HG03469 (cell line): ENCODE measurements at regions not wholly inside any gene's neighbourhood (a gene's known extent, or its start where the extent isn't known, plus 50 kb on each side); places are given as distances from the start of the nearest gene placed in this dataset.

Source experiments
- ATAC-seq: cut with Tn5 transposase; IDR thresholded peaks from one replicate; pipeline ENCODE4 v1.9.1; 2021; ENCODE audit warnings: mild to moderate bottlenecking, moderate library complexity, moderate number of reproducible peaks; ENCODE audit not compliant: unreplicated experiment

DNA sequence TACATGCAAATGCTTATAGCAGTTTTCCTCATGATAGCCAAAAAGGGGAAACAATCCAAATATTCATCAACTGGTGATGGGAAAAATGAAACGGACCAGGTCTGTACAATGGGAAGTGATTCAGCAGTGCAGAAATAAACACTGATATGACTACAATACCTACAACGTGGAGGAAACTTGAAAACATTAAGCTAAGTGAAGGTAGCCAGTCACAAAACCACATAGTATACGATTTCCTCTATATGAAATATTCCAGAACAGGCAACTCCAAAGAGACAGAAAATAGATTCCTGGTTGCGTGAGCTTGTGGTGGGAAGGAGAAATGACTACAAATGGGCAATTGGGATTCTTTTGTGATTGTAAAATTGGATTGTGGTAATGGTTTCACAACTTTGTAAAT, 263.1 kb upstream of the PITRM1 start:
- no peak for ATAC-seq

DNA sequence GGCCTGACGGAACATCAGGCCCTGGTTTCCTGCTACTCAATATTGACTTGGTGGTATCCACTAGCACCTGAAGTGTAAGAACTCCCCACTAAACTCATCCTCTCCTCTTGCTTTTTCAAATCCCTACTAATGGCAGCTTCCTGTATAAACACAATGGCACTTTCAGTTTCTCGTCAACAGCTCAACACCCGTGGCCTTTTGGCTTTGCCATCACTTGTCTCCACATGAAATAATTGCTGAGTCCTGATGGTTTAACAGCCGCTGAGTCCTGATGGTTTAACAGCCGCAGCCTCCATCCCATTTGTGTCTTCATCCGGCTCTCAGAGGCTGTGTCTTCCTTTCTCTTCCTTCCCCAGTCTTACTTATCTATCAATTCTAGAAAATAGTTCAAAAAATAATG, 261.4 kb upstream of the PITRM1 start:
- ATAC-seq = no peak

DNA sequence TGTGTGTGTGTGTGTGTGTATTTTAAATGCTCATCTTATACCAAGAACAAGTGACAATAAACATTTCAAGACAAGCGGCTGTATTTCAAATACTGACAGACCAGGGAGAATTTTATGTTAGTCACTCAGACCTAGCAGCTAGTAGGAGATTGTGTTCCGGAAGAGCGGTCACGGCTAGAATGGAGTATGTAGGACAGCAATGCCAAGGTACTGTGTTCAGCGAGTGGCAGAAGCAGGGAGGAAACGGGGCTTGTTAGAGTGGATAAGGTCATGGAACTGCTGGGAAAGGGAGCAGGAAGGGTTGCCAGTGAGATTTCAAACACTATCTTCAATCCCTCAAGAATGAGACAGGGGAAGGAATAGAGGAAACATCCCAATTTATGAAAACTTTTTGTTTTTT, 260.5 kb upstream of the PITRM1 start:
- ATAC-seq = no peak

DNA sequence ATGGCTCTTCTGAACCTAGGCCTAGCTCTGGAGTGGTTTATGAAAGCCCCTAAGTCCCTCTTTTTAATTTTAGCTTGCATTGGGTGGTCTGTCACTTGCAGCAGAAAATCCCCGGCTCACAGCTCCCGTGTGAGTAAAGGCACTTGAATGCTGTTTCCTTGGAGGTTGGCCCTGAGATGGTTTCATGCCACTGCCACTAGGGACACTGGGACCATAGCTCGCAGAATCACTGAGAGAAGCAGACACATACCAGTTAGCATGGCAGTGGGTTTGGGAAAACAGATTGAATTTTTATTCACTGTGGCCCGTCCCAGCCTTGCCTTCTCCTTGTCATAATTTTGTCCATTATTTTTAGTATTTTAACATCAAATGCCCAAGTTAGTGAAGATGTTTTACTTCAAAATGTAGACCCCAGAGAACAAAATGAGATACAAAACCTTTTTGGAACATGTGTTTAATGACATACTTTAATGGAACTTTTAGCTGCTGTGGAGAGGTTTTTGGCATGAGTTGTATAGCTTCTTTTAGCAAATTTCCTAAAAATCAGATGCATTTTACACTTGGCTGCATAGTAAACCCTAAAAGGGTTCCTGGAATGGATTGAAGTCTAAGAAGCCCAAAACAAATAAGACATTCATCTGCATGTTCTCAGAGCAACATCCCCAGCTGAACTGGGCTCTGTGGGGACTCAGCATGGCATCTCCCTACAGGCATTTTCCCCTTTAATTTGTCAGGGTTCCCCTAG, 259.7 kb upstream of the PITRM1 start:
- no peak for ATAC-seq

DNA sequence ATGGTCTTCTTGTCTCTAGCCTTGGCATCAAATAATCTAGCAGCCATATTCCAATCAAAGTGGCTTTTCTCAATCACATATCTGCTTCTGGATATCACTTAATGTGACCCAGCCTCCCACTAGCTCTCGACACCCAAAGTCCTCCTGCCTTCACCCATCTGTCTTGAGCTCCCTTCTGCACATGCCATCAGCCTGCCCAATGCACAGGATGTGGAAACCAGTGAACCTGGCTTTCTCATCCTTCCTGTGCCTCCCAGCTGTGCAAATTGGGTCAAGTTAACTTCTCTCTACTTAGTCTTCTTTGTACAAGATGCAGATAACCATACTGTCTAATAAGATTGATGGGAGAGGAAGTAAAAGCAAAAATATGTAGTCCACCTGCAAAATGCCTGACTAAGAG, 257.9 kb upstream of the PITRM1 start:
- no peak for ATAC-seq

DNA sequence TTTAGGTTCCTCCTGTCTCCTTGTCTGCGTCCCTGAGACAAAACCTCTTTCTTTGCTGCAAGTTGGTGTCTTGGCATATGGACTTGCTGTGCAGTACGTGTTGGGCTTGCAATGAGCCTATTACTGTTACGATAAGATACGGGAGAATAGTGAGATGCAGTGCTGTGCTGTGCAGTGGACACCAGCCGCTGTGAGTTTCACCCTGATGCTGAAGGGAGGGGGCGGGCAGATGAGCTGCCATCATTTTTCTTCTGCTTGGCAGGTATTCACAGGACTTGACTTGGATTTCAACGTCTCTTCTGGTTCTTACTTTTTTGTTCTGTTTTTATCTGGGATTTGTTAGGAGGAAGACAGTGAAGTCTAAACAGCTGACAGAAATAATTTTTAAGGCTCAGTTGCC, 257.1 kb upstream of the PITRM1 start:
- no peak for ATAC-seq

DNA sequence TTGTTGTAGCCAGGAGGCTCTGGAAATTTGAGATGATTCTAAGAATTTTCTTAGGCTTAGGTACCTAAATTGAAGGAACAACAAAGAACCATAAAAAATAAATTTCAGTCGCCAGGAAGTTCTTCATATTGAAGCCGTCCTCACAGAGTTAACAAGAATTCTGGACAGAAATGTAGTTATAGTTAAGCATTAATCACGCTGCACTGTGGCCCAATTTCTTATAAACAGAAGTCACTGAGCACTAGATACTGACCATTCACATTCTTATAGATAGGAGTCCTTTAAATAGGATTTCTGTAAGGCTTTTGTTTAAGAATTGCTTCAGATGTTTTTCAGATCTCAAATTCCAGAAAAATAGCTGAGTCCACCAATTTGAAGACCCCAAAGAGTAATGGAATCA, 256.2 kb upstream of the PITRM1 start:
- no peak for ATAC-seq

DNA sequence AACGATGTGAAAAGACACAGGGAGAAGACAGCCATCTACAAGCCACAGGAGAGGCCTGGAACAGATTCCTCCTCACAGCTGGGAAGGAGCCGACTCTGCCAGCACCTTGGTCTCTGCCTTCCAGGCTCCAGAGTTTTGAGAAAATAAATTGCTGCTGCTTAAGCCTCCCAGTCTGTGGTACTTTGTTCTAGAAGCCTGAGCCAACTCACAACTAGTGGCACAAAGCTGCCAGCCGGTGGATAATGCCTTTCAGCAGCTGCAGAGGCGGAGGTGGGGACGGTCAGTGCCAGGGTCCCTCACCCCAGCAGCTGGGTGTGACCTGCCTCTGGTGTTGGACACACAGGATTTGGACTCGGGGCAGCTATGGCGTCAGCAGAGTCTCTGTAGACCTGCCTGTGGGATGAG, 255.4 kb upstream of the PITRM1 start:
- no peak for ATAC-seq

DNA sequence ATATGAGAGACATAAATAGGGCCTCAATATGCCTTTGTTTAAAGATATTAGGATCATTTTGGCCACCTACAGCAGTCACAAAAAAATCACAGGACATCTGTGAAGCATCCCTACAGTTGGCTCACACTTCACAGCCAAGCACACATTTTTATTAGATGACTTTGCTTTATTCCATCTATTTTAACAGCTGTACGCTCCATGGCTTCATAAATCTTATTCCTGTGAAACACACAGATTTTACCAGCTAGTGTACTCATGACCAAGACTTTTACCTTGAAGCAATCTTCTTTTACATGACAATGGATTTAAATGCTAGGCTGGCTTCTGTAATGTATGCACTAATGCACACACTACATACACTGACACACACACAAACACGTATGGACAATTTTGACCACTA, 254.8 kb upstream of the PITRM1 start:
- ATAC-seq = no peak

DNA sequence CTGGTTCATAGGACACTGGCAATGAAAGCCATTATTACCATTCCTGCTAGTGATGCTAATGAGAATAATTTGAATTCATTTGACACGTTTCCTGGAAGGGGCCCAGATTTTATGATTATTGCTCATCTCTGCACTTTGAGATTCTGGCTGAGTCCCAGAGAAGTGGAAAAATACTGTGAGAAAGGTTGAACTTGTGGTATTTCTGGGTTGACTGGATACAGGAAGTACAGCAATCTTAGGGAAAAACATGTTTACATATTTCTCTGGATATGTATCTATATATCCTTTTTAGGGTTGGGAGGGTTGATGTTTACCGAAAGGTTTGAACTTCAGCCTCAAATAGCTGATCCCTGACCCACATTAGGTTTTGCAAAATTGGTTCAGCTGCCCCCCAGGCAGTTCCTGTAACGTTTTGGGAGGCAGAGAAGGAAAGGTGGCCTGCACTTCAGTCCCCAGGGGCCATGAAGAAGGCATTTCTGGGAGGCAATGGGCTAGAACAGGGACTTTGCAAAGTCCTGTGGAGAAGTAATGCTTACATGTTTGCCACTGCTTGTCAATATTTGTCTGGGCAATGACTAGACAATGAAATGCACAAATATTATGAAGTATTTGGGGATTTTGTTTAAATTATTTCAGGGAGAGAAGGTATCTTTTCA, 253.7 kb upstream of the PITRM1 start:
- ATAC-seq = no peak

DNA sequence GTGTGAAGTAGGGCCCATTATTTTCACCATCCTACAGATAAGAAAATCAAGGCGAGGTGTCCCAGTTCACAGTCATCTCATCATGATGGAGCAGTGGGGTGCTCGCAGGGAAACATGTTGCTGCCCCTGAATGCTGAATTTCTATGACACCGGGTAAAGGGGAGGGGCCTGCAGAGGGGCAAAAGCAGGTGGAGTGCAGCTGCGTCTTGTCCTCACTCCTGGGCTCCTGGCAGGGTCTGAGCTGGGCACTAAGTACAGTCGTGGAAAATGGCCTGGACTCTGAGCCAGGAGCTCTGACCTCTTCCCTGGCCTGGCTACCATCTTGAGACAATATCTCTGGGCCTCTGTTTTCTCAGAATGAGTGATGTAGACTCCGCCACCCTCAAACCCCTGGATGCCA, 253.1 kb upstream of the PITRM1 start:
- ATAC-seq = no peak

DNA sequence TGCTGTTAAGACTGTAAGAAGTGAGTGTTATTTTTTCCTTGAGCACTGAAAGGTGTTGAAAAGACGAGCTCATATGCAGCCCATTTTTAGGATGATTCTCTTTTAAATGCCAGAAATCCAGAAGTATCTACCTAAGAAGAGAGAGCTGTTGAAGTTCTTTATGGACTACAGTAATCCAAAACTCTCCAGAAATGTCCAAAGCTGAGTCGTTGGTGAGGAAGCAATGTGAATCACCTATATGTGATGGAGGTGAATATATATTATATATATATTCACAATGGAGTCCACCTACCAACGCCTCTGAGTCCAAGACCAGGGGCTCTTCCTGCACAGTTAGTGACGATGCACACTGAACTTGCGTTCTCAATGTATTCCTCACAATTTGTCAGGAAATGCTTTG, 252.7 kb upstream of the PITRM1 start:
- ATAC-seq = no peak

DNA sequence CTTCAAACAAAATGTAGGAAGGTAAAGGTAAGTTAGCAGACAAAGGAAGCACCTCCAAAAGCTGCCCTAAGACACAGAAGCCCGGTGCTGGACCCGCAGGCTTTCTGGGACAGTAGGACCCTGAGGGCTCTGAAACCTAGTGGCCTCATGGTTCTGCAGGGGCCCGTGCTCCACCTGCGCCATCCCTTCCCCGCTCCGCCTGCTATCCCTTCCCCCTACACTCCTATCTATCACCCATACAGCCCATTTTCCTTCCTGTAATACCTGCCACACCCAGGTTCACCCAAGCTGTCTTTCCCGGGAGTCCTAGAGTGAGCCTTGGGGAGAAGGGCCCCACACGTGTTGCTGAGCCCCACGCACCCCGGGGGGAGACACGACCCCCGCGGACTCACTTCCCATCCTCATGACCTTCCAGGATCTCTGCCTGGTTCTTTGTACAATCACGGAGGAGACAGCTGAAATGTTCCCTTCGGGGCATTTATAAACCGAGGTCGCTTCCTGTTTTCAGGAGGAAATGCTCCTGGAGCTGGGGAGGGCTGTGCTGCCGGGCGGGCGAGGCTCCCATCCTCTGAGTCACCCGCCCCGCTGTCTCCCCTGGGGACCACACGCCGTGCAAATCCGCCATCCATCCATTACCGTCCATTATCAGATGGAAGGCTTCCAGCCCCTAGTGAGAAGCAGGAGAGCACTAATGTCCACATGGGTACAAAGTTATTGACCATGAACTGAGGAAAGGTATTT, 251.7 kb upstream of the PITRM1 start:
- ATAC-seq = no peak

DNA sequence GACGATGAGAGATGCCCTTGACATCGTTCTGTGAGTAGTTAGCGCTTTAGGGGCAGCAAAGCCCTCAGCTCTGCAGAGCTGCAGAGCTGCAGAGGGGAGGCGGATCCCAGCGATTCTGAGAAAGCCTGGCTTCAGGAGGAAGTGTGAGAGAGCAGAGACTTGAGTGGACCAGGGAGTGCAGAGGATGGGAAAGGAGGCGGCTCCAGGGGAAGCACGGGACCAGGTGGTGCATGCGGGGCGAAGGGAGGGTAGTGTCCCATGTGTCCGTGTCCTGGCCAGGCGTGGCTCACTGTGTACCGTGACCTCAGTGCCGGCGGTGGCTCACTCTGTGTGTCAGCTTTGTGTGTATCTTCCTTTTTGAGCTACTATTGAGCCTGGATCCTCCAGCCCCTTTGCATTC, 250.8 kb upstream of the PITRM1 start:
- ATAC-seq = no peak

DNA sequence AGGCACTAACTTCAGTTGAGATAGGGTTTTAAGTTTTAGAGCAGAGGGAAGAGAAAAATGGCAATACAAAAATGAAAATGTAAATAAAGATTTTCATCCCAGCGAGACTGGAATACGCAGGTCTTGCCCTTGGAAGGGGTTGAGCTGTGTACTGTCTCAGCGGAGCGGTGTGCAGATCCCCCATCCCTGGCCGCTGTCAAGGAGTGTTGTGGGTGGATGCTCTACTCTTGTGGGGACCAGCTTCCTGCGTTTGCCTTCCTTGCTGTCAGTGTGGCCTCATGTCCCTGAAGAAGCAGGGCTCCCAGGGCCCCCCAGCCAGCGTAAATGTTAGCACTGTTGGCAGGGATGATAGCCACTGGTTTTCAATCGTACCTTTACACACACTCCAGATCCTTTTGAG, 249.7 kb upstream of the PITRM1 start:
- ATAC-seq = no peak

DNA sequence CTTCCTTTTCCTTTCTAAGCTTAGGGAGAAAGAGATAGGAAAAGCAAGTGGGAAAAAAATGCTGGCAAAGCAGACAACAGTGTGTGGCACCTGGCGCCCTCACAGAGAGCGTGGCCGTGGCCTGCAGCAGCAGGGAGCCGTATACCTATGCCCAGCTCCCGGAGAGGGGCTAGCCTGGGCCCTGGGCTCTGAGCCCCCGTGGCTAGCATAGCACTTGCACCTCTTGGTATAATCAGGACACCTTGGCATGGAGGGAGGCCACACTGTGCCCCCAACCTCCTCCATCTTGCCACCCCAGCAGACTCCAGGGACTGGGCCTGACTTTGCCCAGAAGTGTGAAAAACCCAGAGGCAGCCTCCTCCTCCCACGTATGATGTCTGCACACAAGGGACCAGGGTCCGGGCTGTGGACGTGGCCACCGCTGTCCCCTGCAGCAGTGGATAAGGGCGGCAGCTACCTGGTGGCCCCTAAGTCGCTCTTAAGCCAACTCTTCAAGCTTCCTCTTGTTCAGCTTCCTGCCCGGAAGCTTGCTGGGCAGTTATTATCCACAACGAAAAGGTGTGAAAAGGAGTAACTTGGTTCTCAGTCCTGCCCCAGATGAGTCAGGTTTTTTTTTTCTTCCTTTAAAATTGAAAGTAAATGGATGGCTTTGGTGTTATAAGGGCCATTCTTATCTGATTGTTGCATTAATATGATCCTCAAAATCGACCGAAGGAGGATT, 249.1 kb upstream of the PITRM1 start:
- ATAC-seq = no peak

DNA sequence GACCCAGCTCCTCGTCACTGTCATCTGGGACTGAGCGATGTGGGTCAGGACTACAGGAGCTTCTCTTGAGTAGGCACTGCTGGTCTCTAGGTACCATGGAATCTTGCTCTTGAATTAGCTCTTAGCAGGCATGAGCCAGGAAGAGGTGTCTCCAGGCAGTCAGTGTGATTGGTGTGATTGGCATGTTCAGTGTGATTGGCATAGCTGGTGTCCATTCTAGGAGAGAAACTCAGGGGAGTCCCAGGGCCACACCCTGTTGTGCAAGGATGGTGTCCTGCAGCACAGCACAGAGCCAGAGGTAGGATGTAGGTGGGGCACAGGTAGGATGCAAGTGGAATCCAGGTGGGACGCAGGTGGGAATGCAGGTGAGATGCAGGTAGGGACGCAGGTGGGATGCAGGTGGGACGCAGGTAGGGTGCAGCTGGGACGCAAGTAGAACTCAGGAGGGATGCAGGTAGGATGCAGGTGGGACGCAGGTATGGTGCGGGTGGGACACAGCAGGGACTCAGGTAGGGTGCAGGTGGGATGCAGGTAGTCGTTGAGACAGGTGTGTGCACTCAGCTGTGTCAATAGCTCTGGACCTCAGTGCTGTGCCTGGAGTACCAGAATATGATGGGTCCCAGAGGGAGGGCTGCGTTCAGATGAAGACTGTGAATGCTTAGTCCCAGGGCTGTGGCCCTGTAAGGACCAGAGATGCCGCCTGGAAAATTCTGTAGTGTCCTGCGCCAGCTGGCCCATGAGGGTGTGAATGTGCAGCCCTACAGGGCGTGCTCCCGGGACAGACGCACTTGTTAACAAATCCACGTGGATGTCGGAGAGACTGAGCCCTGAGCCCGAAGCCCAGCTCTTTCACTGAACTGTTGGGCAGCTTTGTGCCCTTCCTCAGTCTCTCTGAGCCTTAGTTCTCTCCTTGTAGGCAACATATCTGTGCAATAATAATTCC, 248.2 kb upstream of the PITRM1 start:
- no peak for ATAC-seq

DNA sequence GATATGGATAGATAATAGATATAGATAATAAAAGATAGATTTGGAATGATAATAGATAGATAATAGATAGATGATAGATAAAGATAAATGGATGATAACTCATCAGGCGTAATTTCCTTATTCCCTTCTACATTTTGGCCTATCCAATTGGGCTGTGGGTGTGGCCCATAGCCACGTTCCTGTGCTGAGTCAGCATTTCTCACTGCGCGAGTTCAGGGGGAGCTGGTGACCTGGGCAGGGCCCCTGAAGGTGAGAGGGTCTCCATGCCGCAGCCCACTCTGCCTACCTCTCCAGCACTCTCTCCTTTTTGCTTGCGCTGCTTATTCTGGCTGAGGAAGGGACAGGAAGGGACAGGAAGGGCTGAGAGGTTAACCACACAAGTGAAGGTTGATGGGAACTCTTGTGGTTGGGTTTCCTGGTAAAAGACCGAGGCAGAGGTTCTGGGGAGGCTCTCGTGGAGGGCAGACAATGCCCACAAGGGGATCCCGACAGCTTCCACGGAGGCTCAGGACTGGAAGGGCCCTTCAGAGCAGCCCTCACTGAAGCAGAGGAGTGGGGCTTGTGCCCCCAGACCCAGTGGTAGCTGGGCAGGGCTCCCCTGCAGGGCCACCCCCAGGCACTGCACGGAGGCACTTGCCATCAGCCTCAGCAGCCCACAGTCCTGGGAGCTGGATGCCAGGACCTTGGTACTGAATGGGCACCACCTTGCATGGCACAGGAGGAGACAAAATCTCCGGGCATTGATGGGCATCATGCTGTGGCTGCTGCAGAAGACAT, 247.3 kb upstream of the PITRM1 start:
- no peak for ATAC-seq

DNA sequence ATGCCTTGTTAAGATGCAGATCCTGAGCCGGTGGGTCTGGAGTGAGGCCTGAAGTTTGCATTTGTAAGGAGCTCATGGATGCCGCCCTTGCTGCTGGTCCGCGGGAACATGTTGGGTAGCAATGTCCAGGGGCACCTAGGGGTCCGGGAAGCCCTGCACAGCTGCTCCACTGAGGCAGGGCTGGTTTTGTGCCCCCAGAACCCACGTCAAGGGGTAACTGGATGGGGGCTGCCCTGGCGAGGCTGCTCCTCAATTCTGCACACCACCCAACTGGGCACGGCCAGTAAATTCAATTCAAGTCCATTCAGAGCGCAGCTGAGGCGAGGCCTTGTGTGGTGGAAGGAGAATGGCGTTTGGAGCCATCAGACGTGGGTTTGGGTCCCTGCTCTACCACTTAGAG, 246.3 kb upstream of the PITRM1 start:
- no peak for ATAC-seq
